ENCODE measurements at regions not wholly inside any gene's neighbourhood (a gene's known extent, or its start where the extent isn't known, plus 50 kb on each side); places are given as distances from the start of the nearest gene placed in this dataset.

GRCh38 chr5:6043491-6044310 is 334.6 kb downstream of the MED10 start:
- WGBS (ENCODE audit: insufficient coverage, low coverage, low lambda C conversion rate, missing lambda C conversion rate), result 91% methylated on average over 2 of the region's 13 CpGs
- no peak overlapping the region for H3K27ac ChIP-seq
- DNase-seq (no peak), ATAC-seq (no peak)
- intact Hi-C loops (cut with DNase I), result no loop called here
- H3K27me3 ChIP-seq, result no peaks in the 10 kb centered on the region
- no peaks in the 10 kb centered on the region for H3K36me3 ChIP-seq
- no peaks in the 10 kb centered on the region for H3K9me3 ChIP-seq
- TF ChIP-seq POLR2A (IDR thresholded peaks at IDR 0.05) (no peak), CTCF (IDR thresholded peaks at IDR 0.05) (no peak)
- H3K4me3 ChIP-seq, result no peak overlapping the region
- H3K4me1 ChIP-seq, result no peaks in the 10 kb centered on the region

- H3K4me1 ChIP-seq, result no peaks in the 10 kb centered on the region
- no peak overlapping the region for H3K27ac ChIP-seq
- 63% methylated on average over 8 of the region's 10 CpGs for WGBS (ENCODE audit: insufficient coverage, low coverage, low lambda C conversion rate, missing lambda C conversion rate)
- no peaks in the 10 kb centered on the region for H3K9me3 ChIP-seq
- no peak for TF ChIP-seq CTCF (IDR thresholded peaks at IDR 0.05)
- no peak for TF ChIP-seq POLR2A (IDR thresholded peaks at IDR 0.05)
- no peaks in the 10 kb centered on the region for H3K27me3 ChIP-seq
- intact Hi-C loops (cut with DNase I), result no loop called here
- DNase-seq, result no peak
- no peaks in the 10 kb centered on the region for H3K36me3 ChIP-seq
- ATAC-seq, result no peak
- H3K4me3 ChIP-seq, result no peak overlapping the region
Measured at GRCh38 chr5:6041977-6042550, 336.3 kb downstream of the MED10 start.

- DNase-seq (no peak), ATAC-seq (no peak)
- Histone ChIP-seq H3K4me3 (no peak overlapping the region), H3K9me3 (no peaks in the 10 kb centered on the region), H3K4me1 (no peaks in the 10 kb centered on the region), H3K36me3 (no peaks in the 10 kb centered on the region), H3K27ac (no peak overlapping the region), H3K27me3 (no peaks in the 10 kb centered on the region)
- TF ChIP-seq POLR2A (IDR thresholded peaks at IDR 0.05), result no peak
- no peak for TF ChIP-seq CTCF (IDR thresholded peaks at IDR 0.05)
- 77% methylated on average over 1 of the region's 1 CpG for WGBS (ENCODE audit: insufficient coverage, low coverage, low lambda C conversion rate, missing lambda C conversion rate)
- intact Hi-C loops (cut with DNase I), result no loop called here
Measured at GRCh38 chr5:6039111-6039510, 339.2 kb downstream of the MED10 start.

- intact Hi-C loops (cut with DNase I), result no loop called here
- Histone ChIP-seq H3K36me3 (no peaks in the 10 kb centered on the region), H3K27me3 (no peaks in the 10 kb centered on the region), H3K9me3 (no peaks in the 10 kb centered on the region), H3K27ac (no peak overlapping the region), H3K4me1 (no peaks in the 10 kb centered on the region), H3K4me3 (no peak overlapping the region)
- no peak for ATAC-seq
- WGBS (ENCODE audit: insufficient coverage, low coverage, low lambda C conversion rate, missing lambda C conversion rate), result 63% methylated on average over 1 of the region's 1 CpG
- DNase-seq, result no peak
- TF ChIP-seq CTCF (IDR thresholded peaks at IDR 0.05) (no peak), POLR2A (IDR thresholded peaks at IDR 0.05) (no peak)
Measured at GRCh38 chr5:6036006-6036405, 342.3 kb downstream of the MED10 start.
